GM12864 (cell line): ENCODE measurements at regions not wholly inside any gene's neighbourhood (a gene's known extent, or its start where the extent isn't known, plus 50 kb on each side); places are given as distances from the start of the nearest gene placed in this dataset.

Experiments
- DNase-seq: peaks from one replicate; pipeline ENCODE4 v3.0.0-alpha.2; 2011; ENCODE audit warnings: low read depth
- H3K4me3 ChIP-seq: 2 replicates; pipeline ENCODE4 v1.5.1; 2011; ENCODE audit warnings: mild to moderate bottlenecking, low read depth, low read length, control low read depth
- CTCF ChIP-seq: IDR thresholded peaks from 2 replicates; pipeline ENCODE4 v1.5.1; 2011; ENCODE audit warnings: low read depth, mild to moderate bottlenecking, moderate library complexity, low read length, control low read depth, inconsistent platforms; ENCODE audit errors: missing control alignments

- H3K4me3 ChIP-seq, result peak overlapping the region; percentile 48
- DNase-seq, result no peak
- TF ChIP-seq CTCF, result no peak
These were observed 101.1 kb upstream of the SOD1 start for GRCh38 chr21:31558189-31558961.

GRCh38 chr21:31557421-31558188 is 101.9 kb upstream of the SOD1 start:
- no peak overlapping the region for H3K4me3 ChIP-seq
- DNase-seq, result no peak
- TF ChIP-seq CTCF, result no peak

GRCh38 chr21:31556662-31557061 is 102.8 kb upstream of the SOD1 start:
- DNase-seq, result no peak
- TF ChIP-seq CTCF, result no peak
- no peak overlapping the region for H3K4me3 ChIP-seq

GRCh38 chr21:31555741-31556191 is 103.7 kb upstream of the SOD1 start:
- no peak for DNase-seq
- H3K4me3 ChIP-seq, result no peak overlapping the region
- no peak for TF ChIP-seq CTCF

GRCh38 chr21:31554511-31555022 is 104.9 kb upstream of the SOD1 start:
- no peak for TF ChIP-seq CTCF
- peak; percentile 21 for DNase-seq
- no peak overlapping the region for H3K4me3 ChIP-seq

GRCh38 chr21:31553926-31554325 is 105.6 kb upstream of the SOD1 start:
- no peak for DNase-seq
- TF ChIP-seq CTCF, result no peak
- no peak overlapping the region for H3K4me3 ChIP-seq

GRCh38 chr21:31553461-31553860 is 106.0 kb upstream of the SOD1 start:
- no peak for TF ChIP-seq CTCF
- DNase-seq, result no peak
- H3K4me3 ChIP-seq, result no peak overlapping the region
